ENCODE measurements at regions not wholly inside any gene's neighbourhood (a gene's known extent, or its start where the extent isn't known, plus 50 kb on each side); places are given as distances from the start of the nearest gene placed in this dataset.

GRCh38 chr15:60128710-60129109 is 124.6 kb downstream of the FOXB1 start:
- DNase-seq (ENCODE audit: low read depth): no peak
- TF ChIP-seq CTCF (IDR thresholded peaks at IDR 0.05; ENCODE audit: low read length, missing control alignments): no peak
- no peak overlapping the region for H3K4me3 ChIP-seq (replicated peaks; ENCODE audit: low read depth, low read length)

GRCh38 chr15:60130398-60130797 is 126.3 kb downstream of the FOXB1 start:
- no peak for DNase-seq (ENCODE audit: low read depth)
- TF ChIP-seq CTCF (IDR thresholded peaks at IDR 0.05; ENCODE audit: low read length, missing control alignments): no peak
- no peak overlapping the region for H3K4me3 ChIP-seq (replicated peaks; ENCODE audit: low read depth, low read length)

GRCh38 chr15:60130821-60131220 is 126.7 kb downstream of the FOXB1 start:
- TF ChIP-seq CTCF (IDR thresholded peaks at IDR 0.05; ENCODE audit: low read length, missing control alignments): no peak
- H3K4me3 ChIP-seq (replicated peaks; ENCODE audit: low read depth, low read length): no peak overlapping the region
- DNase-seq (ENCODE audit: low read depth): no peak

GRCh38 chr15:60134609-60135008 is 130.5 kb downstream of the FOXB1 start:
- no peak for TF ChIP-seq CTCF (IDR thresholded peaks at IDR 0.05; ENCODE audit: low read length, missing control alignments)
- H3K4me3 ChIP-seq (replicated peaks; ENCODE audit: low read depth, low read length): no peak overlapping the region
- no peak for DNase-seq (ENCODE audit: low read depth)

- TF ChIP-seq CTCF (IDR thresholded peaks at IDR 0.05; ENCODE audit: low read length, missing control alignments): no peak
- no peak overlapping the region for H3K4me3 ChIP-seq (replicated peaks; ENCODE audit: low read depth, low read length)
- DNase-seq (ENCODE audit: low read depth): no peak
Observed at GRCh38 chr15:60135961-60136360, 131.8 kb downstream of the FOXB1 start.

- DNase-seq (ENCODE audit: low read depth): peak; percentile 29
- TF ChIP-seq CTCF (IDR thresholded peaks at IDR 0.05; ENCODE audit: low read length, missing control alignments): no peak
Observed at GRCh38 chr15:60137711-60138396, 133.7 kb downstream of the FOXB1 start.

GRCh38 chr15:60138397-60138968 is 134.4 kb downstream of the FOXB1 start:
- TF ChIP-seq CTCF (IDR thresholded peaks at IDR 0.05; ENCODE audit: low read length, missing control alignments): no peak
- H3K4me3 ChIP-seq (replicated peaks; ENCODE audit: low read depth, low read length): no peak overlapping the region

More at GRCh38 chr15:60137711-60138396, 133.7 kb downstream of the FOXB1 start:
- H3K4me3 ChIP-seq (replicated peaks; ENCODE audit: low read depth, low read length): no peak overlapping the region

More at GRCh38 chr15:60138397-60138968, 134.4 kb downstream of the FOXB1 start:
- DNase-seq (ENCODE audit: low read depth): no peak

Measured in fibroblast of pulmonary artery (primary cell).